Neural cell (in vitro differentiated cells): ENCODE measurements at regions not wholly inside any gene's neighbourhood (a gene's known extent, or its start where the extent isn't known, plus 50 kb on each side); places are given as distances from the start of the nearest gene placed in this dataset.

Source experiments
- H2AFZ ChIP-seq: fragments of 200-600, 300-800 bp; sonication (generic), shearing (Covaris generic); 2 replicates; pipeline ENCODE4 v1.6.0; 2014; ENCODE audit warnings: low read depth, mild to moderate bottlenecking, antibody characterized with exemption, low read length, moderate library complexity
- H3F3A ChIP-seq: fragments of 200-600 bp; shearing (Covaris generic); 2 replicates; pipeline ENCODE4 v1.6.1; 2016; ENCODE audit warnings: mild to moderate bottlenecking, moderate library complexity, mixed read lengths, antibody characterized with exemption, low read length; ENCODE audit not compliant: insufficient read depth, poor library complexity, severe bottlenecking
- H3K27ac ChIP-seq: fragments of 200-600, 300-800 bp; sonication (generic), shearing (Covaris generic); 2 replicates; pipeline ENCODE4 v1.5.1; 2014; ENCODE audit warnings: mild to moderate bottlenecking, low read length, moderate library complexity
- H3K27me3 ChIP-seq: fragments of 300-800, 200-600 bp; sonication (generic), shearing (Covaris generic); 2 replicates; pipeline ENCODE4 v1.6.0; 2014; ENCODE audit warnings: mild to moderate bottlenecking, low read depth, low read length, moderate library complexity; ENCODE audit not compliant: insufficient read depth
- H3K36me3 ChIP-seq: fragments of 300-800, 200-600 bp; sonication (generic), shearing (Covaris generic); 2 replicates; pipeline ENCODE4 v1.5.1; 2014; ENCODE audit warnings: mild to moderate bottlenecking, antibody characterized with exemption, low read length, moderate library complexity; ENCODE audit not compliant: insufficient read depth
- H3K4me2 ChIP-seq: fragments of 300-800, 200-600 bp; sonication (generic), shearing (Covaris generic); 2 replicates; pipeline ENCODE4 v1.6.0; 2014; ENCODE audit warnings: mild to moderate bottlenecking, low read length
- H3K4me3 ChIP-seq: fragments of 300-800, 200-600 bp; sonication (generic), shearing (Covaris generic); 2 replicates; pipeline ENCODE4 v1.5.1; 2014; ENCODE audit warnings: mild to moderate bottlenecking, low read length, moderate library complexity
- H3K79me2 ChIP-seq: fragments of 200-600 bp; shearing (Covaris generic); replicated peaks from 2 replicates; pipeline ENCODE4 v1.6.0; 2014; ENCODE audit warnings: mild to moderate bottlenecking, low read length, moderate library complexity; ENCODE audit not compliant: insufficient read depth
- H3K9ac ChIP-seq: fragments of 300-800, 200-600 bp; sonication (generic), shearing (Covaris generic); 2 replicates; pipeline ENCODE4 v1.6.1; 2016; ENCODE audit warnings: mild to moderate bottlenecking, low read length, mixed read lengths
- H3K9me2 ChIP-seq: fragments of 200-600 bp; shearing (Covaris generic); 2 replicates; pipeline ENCODE4 v1.6.1; 2016; ENCODE audit warnings: mild to moderate bottlenecking, low read length, mixed read lengths; ENCODE audit not compliant: insufficient read depth
- H3K9me3 ChIP-seq: fragments of 200-600, 300-800 bp; sonication (generic), shearing (Covaris generic); 2 replicates; pipeline ENCODE4 v1.6.1; 2016; ENCODE audit warnings: mild to moderate bottlenecking, mixed run types, low read length, moderate library complexity, mixed read lengths
- H4K20me1 ChIP-seq: fragments of 200-600 bp; shearing (Covaris generic); 2 replicates; pipeline ENCODE4 v1.6.1; 2016; ENCODE audit warnings: mild to moderate bottlenecking, mixed run types; ENCODE audit not compliant: insufficient read depth
- EP300 ChIP-seq: fragments of 450-650 bp; conservative IDR thresholded peaks from 2 replicates; pipeline ENCODE4 v1.6.1; 2014; ENCODE audit warnings: antibody characterized with exemption, mild to moderate bottlenecking, moderate library complexity; ENCODE audit not compliant: poor library complexity, severe bottlenecking
- EZH2 ChIP-seq: fragments of 200-600, 300-800 bp; shearing (Covaris generic), sonication (generic); IDR thresholded peaks from 2 replicates; pipeline ENCODE4 v1.6.1; 2014; ENCODE audit warnings: antibody characterized with exemption, low read length, borderline replicate concordance, mild to moderate bottlenecking; ENCODE audit not compliant: insufficient read depth, poor library complexity, severe bottlenecking
- MXI1 ChIP-seq: fragments of 450-650 bp; conservative IDR thresholded peaks from 2 replicates; pipeline ENCODE4 v1.6.1; 2014; ENCODE audit warnings: antibody characterized with exemption, mild to moderate bottlenecking; ENCODE audit not compliant: poor library complexity, severe bottlenecking
- POLR2AphosphoS5 ChIP-seq: IDR thresholded peaks from 2 replicates; pipeline ENCODE4 v1.6.1; 2012
- RAD21 ChIP-seq: fragments of 450-650 bp; conservative IDR thresholded peaks from 2 replicates; pipeline ENCODE4 v1.6.1; 2014; ENCODE audit warnings: antibody characterized with exemption, mild to moderate bottlenecking, moderate library complexity
- SMC3 ChIP-seq: fragments of 450-650 bp; conservative IDR thresholded peaks from 2 replicates; pipeline ENCODE4 v1.6.1; 2014; ENCODE audit warnings: antibody characterized with exemption, mild to moderate bottlenecking, moderate library complexity; ENCODE audit not compliant: poor library complexity
- TAF1 ChIP-seq: IDR thresholded peaks from 2 replicates; pipeline ENCODE4 v1.6.1; 2012; ENCODE audit warnings: low read depth
- TF ChIP-seq, protein P1 (sequence below): fragments of 450-650 bp; IDR thresholded peaks from 2 replicates; pipeline ENCODE4 v1.5.1; 2014; ENCODE audit warnings: antibody characterized with exemption, mild to moderate bottlenecking, moderate library complexity; ENCODE audit not compliant: poor library complexity, severe bottlenecking
- TF ChIP-seq, protein P2 (sequence below): IDR thresholded peaks from 2 replicates; pipeline ENCODE4 v1.6.1; 2012; ENCODE audit warnings: borderline replicate concordance

DNA sequence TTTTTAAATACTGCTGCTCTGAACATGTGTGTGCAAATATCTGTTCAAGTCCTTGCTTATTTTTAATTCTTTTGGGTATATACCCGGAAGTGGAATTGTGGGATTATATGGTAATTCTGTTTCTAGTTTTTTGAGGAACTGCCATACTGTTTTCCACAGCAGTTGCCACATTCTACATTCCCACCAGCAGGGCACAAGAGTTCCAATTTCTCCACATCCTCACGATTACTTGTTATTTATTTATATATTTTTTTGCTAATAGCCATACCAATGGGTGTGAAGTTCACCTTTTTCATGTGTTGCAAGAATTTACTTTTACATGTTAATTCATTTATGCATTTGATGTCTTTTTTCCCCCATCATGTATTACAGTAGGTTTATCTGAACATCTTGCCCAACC lies 79.6 kb upstream of the CXCL12 start:
- Histone ChIP-seq H3K9me3 (no peaks in the 10 kb centered on the region), H3K27me3 (no peaks in the 10 kb centered on the region), H2AFZ (no peak overlapping the region), H3K9ac (no peak overlapping the region), H4K20me1 (no peaks in the 10 kb centered on the region), H3K9me2 (no peaks in the 10 kb centered on the region), H3K36me3 (no peaks in the 10 kb centered on the region), H3K79me2 (no peaks in the 10 kb centered on the region), H3K4me3 (no peak overlapping the region), H3K4me2 (no peak overlapping the region), H3K27ac (no peak overlapping the region), H3F3A (no peaks in the 10 kb centered on the region)
- TF ChIP-seq, protein P1, sequence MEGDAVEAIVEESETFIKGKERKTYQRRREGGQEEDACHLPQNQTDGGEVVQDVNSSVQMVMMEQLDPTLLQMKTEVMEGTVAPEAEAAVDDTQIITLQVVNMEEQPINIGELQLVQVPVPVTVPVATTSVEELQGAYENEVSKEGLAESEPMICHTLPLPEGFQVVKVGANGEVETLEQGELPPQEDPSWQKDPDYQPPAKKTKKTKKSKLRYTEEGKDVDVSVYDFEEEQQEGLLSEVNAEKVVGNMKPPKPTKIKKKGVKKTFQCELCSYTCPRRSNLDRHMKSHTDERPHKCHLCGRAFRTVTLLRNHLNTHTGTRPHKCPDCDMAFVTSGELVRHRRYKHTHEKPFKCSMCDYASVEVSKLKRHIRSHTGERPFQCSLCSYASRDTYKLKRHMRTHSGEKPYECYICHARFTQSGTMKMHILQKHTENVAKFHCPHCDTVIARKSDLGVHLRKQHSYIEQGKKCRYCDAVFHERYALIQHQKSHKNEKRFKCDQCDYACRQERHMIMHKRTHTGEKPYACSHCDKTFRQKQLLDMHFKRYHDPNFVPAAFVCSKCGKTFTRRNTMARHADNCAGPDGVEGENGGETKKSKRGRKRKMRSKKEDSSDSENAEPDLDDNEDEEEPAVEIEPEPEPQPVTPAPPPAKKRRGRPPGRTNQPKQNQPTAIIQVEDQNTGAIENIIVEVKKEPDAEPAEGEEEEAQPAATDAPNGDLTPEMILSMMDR, result no peak
- TF ChIP-seq POLR2AphosphoS5 (no peak), SMC3 (no peak), EP300 (no peak), RAD21 (no peak), EZH2 (no peak), TAF1 (no peak), MXI1 (no peak)
- TF ChIP-seq, protein P2, sequence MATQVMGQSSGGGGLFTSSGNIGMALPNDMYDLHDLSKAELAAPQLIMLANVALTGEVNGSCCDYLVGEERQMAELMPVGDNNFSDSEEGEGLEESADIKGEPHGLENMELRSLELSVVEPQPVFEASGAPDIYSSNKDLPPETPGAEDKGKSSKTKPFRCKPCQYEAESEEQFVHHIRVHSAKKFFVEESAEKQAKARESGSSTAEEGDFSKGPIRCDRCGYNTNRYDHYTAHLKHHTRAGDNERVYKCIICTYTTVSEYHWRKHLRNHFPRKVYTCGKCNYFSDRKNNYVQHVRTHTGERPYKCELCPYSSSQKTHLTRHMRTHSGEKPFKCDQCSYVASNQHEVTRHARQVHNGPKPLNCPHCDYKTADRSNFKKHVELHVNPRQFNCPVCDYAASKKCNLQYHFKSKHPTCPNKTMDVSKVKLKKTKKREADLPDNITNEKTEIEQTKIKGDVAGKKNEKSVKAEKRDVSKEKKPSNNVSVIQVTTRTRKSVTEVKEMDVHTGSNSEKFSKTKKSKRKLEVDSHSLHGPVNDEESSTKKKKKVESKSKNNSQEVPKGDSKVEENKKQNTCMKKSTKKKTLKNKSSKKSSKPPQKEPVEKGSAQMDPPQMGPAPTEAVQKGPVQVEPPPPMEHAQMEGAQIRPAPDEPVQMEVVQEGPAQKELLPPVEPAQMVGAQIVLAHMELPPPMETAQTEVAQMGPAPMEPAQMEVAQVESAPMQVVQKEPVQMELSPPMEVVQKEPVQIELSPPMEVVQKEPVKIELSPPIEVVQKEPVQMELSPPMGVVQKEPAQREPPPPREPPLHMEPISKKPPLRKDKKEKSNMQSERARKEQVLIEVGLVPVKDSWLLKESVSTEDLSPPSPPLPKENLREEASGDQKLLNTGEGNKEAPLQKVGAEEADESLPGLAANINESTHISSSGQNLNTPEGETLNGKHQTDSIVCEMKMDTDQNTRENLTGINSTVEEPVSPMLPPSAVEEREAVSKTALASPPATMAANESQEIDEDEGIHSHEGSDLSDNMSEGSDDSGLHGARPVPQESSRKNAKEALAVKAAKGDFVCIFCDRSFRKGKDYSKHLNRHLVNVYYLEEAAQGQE, result no peak

DNA sequence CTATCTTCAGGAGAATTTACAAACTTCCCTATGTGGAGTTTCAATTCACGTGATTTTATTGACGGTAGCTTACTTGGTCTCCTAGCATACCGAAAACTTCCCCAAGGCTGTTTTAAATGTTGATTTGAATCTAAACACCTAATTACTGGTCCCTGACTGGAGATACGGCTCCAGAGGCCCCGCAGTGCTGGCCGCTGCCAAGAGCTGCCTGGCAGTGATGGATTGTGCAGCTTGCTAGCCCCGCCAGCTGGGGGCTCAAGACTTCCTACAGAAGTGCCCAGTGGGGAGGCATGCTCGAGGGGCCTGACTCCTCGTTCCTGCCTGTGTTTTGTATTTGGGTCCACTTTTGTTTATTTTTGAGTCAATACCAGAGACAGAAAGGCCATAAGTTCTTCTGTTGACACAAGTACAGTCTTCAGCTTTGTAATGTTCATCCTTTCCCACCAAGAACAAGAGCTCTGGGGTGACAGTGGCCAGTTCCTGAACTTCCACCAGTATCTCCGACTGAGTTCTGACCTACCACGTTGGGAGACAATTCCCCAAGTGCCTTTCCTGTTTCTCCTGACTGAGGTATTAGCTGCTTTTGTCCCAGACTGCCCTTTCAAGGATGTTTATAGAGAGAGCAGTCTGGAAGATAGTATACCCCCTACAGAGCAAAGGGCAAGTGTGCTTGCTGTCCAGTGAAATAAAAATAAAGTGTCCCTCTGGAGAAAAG lies 80.7 kb upstream of the CXCL12 start:
- H3K27me3 ChIP-seq, result no peaks in the 10 kb centered on the region
- TF ChIP-seq TAF1 (no peak), MXI1 (no peak), RAD21 (no peak), SMC3 (no peak), EP300 (no peak), EZH2 (no peak), POLR2AphosphoS5 (no peak)
- TF ChIP-seq, protein P1, result no peak
- TF ChIP-seq, protein P2, result no peak
- no peak overlapping the region for H2AFZ ChIP-seq
- no peak overlapping the region for H3K4me3 ChIP-seq
- H3K27ac ChIP-seq, result no peak overlapping the region
- no peak overlapping the region for H3K4me2 ChIP-seq
- H3K36me3 ChIP-seq, result no peaks in the 10 kb centered on the region
- no peaks in the 10 kb centered on the region for H3K9me2 ChIP-seq
- H4K20me1 ChIP-seq, result no peaks in the 10 kb centered on the region
- no peaks in the 10 kb centered on the region for H3K9me3 ChIP-seq
- no peaks in the 10 kb centered on the region for H3F3A ChIP-seq
- no peak overlapping the region for H3K9ac ChIP-seq
- H3K79me2 ChIP-seq, result no peaks in the 10 kb centered on the region
